ENCODE measurements at regions not wholly inside any gene's neighbourhood (a gene's known extent, or its start where the extent isn't known, plus 50 kb on each side); places are given as distances from the start of the nearest gene placed in this dataset.
"Not testable (repeated sequence)": the region's sequence is repeated elsewhere in the genome, so short reads cannot be mapped to it uniquely, and the experiment has no call there.

DNA sequence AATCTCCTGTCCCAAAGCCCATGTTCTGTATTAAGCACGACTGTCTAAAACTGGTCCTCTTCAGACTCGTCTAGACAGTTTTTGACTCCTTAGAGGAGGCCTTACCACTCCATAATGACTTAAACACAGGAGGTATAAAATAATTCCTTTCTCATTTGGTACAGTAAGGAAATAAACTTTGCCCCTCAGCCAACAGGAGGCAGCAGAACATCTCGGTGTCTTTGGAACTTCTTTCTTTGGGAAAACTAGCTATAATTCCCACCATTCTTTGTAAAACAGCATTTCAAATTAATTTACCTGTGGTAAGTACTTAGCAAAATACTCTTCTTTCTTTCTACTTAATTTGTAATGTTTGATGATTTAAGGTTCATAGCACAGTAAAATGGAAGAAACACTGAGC lies 292.7 kb upstream of the G2E3 start:
- no peak for DNase-seq (ENCODE audit: low read depth)

- DNase-seq (ENCODE audit: low read depth) = no peak
These were observed 291.8 kb upstream of the G2E3 start for GRCh38 chr14:30267141-30267540.

DNA sequence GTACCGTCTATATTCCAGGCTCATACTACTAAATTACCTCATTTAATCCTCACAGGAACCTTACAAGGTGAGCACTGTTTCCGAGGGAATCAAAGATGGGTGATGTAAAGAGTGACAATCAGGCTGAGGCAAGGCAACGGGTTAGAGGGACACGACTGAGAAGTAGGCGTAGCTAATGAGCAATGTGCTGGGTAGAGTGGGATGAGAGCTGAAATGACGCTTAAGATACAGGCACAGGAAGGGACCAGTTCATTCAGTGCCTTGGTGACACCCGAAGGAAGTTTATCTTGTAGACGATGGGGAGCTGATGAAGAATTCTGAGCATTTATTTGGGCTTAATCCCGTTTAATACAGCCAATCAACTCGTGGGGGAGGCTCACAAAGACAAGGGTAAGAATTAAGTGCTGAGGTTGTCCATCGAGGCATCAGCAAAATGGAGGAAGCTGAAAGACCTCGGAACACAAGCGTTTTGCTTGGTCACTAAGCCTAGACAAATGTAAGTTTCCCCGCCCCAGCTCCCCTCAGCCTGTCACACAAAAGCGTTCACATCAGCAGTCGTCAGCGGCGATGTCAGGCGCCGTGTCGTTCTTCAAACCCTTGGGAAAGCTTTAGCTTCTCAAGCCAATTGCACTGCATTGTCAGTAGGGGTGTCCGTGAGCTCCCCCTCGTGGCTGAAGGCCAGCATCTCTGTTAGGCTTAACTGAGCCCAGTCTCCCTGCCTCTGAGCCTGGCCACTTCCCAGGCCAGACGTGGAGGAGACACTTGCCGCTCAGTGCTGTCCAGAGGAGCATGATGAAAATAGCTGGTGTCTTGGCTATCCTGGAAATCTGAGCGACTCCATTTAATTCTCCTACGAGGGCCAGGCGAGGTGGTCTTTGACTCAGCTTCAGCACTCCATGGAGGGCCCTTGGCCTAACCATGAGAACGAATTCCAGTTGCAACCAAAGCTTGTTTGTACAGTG lies 288.5 kb upstream of the G2E3 start:
- DNase-seq (ENCODE audit: low read depth) = peak; percentile 21

DNA sequence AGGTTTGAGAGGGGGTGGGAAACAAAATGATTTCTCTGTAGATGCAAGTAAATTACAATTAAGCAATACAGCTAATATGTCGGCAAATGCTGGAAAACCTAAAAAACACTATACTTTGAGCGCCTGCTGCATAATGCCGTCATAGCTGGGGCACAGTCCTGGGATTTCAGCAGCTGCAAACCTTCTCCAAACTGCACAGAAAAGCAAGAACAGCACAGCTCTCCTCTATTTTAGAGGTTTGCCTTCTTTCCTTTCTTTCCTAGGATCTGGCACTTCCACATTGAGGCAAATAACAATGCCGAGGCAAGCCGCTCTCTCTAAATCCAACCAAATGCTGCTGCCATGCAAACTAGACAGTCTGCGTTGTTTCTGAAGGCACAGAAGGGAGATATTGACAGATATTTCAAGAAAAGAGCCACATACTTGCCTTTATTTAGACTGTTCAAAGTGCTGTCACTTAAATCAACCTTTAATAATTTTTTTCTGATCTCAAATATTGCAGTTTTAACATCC lies 287.1 kb upstream of the G2E3 start:
- DNase-seq (ENCODE audit: low read depth) = no peak

- no peak for DNase-seq (ENCODE audit: low read depth)
These were observed 285.8 kb upstream of the G2E3 start for GRCh38 chr14:30272848-30273832.

GRCh38 chr14:30275604-30276003 lies 283.4 kb upstream of the G2E3 start:
- no peak for DNase-seq (ENCODE audit: low read depth)

- DNase-seq (ENCODE audit: low read depth) = no peak
These were observed 281.7 kb upstream of the G2E3 start for GRCh38 chr14:30277268-30277667.

- not testable (repeated sequence) for DNase-seq (ENCODE audit: low read depth)
These were observed 280.1 kb upstream of the G2E3 start for GRCh38 chr14:30278856-30279255.

DNA sequence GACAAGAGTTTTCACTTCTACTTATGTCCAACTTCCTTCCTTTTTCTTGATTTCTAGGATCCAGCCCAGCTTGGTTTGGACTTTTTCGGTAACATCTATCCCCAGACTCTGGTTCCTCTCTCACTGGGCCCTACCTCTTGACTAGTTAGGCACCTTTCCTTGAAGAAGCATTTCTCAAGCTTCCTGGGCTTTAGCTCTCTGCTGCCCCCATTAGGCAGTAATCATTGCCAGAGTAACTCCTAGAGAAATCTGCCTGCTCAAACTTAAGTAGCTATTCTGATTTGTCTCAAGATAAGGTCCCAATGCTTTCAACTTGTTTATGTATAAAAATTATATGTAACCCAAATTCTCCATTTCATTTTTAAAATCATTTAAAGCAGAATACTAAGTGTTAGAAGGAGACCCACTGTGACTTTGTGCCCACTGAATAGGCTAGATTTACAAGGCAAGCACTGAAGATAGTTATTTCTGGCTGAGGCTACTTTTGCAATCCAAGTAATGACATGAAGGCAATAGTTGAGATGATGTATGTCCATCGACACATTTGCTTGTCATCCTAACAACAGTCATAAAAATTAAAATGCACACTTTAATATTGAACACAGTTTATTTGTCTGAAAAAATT lies 275.0 kb upstream of the G2E3 start:
- DNase-seq (ENCODE audit: low read depth) = no peak

- no peak for DNase-seq (ENCODE audit: low read depth)
These were observed 274.1 kb upstream of the G2E3 start for GRCh38 chr14:30284808-30285207.

GRCh38 chr14:30287579-30288445 lies 271.1 kb upstream of the G2E3 start:
- no peak for DNase-seq (ENCODE audit: low read depth)

DNA sequence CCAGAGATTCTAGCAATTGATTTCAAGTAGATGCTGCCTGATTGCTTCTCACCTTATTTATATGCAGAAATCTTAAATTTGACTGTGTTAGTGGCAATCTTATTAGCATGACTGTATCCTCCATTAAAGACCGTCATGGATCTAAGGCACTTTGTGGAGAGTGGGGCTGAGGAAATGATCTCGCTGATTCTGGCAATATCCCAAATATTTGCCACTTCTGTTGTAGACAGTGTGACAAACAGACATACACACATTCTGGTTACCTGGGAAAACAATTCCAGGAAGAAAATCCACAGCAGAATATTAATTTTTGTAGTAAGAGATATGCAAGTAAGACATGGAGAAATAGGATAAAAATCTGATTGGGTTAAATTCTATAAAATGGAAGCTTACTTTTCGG lies 269.0 kb upstream of the G2E3 start:
- DNase-seq (ENCODE audit: low read depth) = no peak

DNA sequence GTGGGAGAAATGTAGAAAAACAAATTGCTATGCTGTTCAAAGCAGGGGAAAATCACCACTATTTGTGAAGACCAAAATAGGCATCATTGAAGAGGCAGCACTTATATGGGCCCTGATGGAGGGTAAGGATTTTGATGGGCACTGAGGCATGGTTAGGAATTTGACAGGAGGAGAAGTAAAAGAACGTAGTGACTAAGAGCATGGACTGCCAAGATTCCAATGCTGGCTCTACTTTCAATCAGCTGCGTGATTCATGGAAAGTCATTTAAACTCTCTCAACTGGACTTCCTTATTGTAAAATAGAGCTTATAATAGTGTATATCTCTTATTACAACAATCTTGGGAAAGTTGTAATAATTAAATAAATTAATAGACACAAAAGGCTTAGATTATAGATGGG lies 267.7 kb upstream of the G2E3 start:
- no peak for DNase-seq (ENCODE audit: low read depth)

GRCh38 chr14:30292541-30292940 lies 266.4 kb upstream of the G2E3 start:
- no peak for DNase-seq (ENCODE audit: low read depth)

DNA sequence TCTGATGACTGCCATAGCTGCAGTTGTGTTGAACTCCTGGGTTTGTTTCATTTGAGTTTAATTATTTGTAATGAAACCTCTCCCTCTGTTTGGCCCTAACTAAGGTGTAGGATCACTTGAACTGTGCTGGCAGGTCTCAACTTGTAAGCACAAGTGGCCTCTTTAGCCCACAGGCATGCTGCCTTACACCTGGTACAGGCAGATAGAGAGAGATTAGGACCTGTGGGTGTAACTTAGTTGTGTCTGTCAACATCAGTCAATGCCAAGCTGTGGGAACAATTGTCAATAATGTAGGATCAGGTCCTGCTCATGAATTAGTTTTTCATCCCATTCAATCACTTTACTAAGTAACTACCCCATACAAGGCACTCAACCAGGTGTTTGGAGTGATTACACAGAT lies 263.0 kb upstream of the G2E3 start:
- DNase-seq (ENCODE audit: low read depth) = no peak

DNA sequence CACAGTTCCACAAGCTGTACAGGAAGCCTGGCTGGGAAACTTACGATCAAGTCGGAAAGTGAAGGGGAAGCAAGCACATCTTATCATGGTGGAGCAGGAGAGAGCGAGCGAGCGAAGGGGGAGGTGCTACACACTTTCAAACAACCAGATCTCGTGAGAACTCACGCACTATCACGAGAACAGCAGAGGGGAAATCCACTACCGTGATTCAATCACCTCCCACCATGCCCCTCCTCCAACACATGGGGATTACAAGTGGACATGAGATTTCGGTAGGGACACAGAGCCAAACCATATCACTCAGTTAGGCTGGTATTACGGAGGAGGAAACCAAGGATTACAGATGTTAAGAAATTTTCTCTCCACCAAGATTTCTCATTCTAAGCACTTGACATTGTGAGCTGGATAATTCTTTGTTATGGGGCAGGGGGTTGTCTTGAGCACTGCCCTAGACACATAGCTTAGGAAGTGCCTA lies 262.0 kb upstream of the G2E3 start:
- DNase-seq (ENCODE audit: low read depth) = peak; percentile 81

- DNase-seq (ENCODE audit: low read depth) = no peak
These were observed 260.8 kb upstream of the G2E3 start for GRCh38 chr14:30297876-30298795.

GRCh38 chr14:30299915-30300314 lies 259.0 kb upstream of the G2E3 start:
- no peak for DNase-seq (ENCODE audit: low read depth)

GRCh38 chr14:30303350-30303749 lies 255.6 kb upstream of the G2E3 start:
- no peak for DNase-seq (ENCODE audit: low read depth)

- DNase-seq (ENCODE audit: low read depth) = no peak
These were observed 253.6 kb upstream of the G2E3 start for GRCh38 chr14:30305346-30305745.
